IPS-NIHi7 (cell line): ENCODE measurements at regions not wholly inside any gene's neighbourhood (a gene's known extent, or its start where the extent isn't known, plus 50 kb on each side); places are given as distances from the start of the nearest gene placed in this dataset.

Source experiments
- DNase-seq: peaks from one replicate; pipeline ENCODE4 v3.0.0; 2012; ENCODE audit warnings: mixed read lengths; ENCODE audit errors: extremely low spot score

DNA sequence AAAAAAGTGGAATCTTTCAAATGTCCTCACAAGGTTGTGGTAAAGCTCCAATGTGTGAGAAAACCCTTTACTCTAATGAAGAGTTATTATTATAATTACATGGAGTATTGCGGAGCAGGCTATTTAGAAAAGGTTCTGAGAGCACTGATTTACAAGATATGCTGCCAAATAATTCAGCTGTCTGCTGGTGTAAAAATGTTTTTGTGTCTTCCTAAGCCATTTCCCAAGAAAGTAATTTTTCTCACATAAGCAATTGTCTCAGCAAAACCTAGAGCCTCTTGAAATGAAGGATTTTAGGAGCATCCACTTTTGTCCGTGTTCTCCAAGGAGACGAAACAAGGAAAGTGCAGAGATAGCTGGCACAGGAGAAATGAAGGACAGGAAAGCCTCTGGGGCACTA is 229.6 kb upstream of the STARD13 start:
- no peak for DNase-seq

DNA sequence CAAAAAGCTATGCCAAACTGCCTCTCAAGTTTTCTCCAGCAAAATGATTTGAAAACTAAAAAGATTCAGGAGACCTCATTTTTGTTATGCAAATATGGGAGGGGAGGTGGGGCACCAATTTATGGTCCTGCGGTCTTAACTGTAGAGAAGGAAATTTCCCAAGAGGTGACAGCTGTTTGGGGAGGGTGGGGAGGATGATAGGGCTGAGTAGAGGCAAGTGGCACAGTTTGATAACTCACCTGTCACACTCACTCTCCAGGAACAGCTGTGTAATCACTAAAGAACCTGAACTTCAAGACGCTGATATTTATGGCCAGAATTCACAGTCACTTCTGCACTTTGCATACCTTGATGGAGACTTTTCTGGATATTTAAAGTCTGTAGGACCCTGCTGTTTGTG is 232.9 kb upstream of the STARD13 start:
- DNase-seq = no peak

DNA sequence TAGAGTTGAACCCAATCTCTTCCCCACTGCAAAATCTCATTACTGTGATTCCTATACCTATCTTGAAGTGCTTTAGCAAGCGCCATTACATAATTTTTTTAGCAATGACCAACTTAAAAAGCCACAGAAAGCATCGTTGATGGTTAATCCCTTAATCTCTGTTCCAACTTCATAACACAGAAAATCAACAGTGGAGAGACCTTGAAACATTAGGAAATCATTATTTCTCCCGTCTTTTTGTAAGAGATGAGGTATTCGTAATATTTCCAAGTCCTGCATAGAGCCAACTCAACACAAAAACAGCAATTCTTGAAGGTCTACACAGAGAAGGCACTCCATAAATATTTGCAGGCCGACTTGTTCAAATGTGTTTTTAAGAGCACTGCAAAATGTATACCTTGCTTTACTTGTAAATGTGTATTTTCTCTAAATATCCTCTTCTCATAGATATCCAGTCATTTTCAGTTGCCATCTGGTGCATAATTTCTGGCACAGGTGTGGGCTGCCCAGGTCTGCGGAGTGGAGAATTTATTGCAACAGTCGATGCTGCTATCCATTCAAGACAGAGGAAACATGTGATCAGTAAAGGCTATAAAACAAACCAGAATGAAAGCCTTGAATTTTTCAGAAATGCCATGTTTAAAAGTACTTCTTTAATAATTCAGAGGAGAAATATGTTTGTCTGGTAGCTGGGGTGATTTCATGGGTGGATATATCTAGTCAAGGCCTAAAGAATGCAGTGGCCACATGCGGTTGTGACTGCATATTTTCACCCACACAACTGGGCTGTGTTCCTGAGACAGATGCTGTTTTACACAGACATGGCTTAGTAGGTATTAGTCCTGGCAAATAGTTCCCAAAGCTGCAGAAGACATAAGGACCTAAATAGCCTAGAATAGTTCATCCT is 234.3 kb upstream of the STARD13 start:
- DNase-seq = no peak

DNA sequence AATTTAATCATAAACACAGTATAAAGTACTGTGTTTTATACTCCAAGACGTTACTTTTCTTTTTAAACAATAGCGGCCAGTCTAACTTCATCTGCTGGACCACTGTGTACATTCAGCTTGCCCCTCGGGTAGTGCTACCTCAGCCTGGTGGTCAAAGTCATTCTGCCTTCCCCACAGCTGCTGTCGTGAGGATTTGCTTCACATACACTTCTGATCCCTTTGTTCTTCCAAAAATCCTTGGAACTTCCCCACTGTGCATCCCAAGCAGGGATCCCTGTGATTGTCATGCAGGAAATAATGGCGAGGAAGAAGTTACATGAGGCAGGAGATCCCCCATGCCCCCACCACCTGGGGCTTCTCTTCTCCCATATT is 234.9 kb upstream of the STARD13 start:
- no peak for DNase-seq

DNA sequence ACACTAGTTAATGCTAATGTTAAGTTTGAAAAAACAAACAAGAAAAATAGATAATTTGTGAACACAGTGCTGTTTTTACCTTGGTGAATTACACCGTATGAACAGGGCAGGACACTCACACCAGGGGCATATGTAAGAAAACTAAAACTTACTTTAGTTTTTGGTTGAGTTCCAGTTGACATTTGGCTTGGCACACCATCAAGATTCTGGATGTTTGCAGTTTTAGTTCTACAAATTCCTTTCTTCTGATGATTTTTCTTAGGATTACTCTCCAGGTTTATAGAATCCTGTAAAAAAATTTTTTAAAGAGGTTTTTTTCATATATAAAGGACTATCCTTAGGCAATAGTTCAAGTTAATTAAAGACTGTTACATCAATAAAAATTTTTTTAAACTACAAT is 238.5 kb upstream of the STARD13 start:
- no peak for DNase-seq

DNA sequence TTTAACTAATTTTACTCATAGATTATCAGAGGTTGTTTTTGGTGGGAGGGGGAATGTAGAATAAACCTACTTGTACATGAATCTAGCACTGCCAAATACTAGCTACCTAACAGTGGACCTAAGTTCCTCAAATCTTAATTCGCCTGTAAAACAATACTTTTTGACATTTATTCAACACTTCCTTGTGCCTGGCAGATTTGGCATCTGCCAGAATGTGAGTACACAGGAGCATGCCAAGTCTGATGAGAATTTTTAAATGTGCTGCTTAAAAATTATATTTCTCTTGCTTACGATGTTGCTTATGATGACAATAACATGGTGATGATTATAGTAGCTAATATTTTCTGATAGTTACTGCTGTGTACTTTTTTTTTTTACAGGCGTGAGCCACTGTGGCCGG is 240.2 kb upstream of the STARD13 start:
- DNase-seq = no peak

DNA sequence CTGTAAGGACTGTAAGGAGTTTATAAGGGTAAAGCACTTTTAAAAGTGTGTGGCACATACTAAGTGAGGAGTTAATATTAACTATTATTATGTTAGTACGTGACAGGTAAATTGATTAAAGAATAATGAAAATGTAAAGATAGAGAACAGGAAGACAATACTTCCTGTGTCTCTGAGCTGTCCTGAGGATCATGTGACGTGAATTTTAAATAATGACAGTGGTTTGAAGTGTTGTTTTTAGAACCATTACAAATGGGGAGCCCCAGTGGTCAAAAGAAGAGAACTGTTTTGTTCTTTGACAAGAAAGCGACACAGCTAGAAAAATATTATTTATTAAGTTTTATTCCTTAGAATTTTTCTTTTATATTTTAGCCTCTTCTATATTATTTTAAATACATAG is 241.2 kb upstream of the STARD13 start:
- no peak for DNase-seq

DNA sequence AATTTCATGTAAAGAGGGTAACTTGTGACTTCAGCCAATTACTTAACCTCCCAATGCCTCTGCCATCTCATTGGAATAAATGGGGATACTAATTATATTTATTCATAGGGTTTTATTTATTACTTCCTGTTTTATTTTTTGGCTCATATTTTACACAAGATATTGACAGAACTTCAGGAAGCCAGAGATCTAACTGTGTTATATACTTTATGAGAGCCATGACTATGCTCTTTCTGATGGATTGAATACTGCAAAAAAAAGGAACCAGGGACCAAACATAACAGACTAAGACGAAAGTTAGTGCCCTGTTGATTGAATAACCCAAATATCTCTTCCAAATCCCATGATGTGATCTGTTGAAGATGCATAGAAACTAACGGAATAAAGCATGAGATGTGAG is 243.3 kb upstream of the STARD13 start:
- DNase-seq = no peak

DNA sequence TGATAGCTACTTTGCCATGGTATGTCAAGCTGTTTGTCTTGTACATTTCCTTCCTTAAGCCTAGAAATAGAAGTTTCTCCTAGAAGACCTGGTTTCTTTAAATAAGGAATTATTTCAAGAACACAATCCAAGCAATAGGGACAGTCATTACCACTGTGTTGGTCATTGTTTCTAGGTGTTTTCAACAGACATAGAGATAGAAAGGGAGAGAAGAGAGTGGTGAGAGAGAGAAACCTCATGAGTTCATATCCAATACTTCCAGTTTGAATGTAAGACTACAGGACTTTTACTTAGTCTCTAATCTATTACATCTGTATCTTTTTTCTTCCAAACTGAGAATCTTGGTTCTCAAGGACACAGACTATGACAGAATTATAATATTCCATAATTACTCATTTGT is 245.9 kb upstream of the STARD13 start:
- no peak for DNase-seq

DNA sequence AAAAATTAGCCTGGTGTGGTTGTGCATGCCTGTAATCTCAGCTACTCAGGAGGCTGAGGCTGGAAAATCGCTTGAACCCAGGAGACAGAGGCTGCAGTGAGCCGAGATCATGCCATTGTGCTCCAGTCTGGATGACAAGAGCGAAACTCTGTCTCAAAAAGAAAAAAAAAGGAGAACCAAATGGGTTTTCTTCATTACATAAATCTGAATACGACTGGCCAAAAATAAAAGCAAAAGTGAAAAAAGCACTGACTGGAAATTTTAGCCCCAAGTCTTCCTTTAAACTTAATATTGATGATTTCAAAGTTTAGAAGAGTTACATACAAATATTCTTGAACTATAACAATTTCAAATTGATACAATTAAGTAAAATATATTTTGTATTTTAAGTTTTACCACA is 249.5 kb upstream of the STARD13 start:
- DNase-seq = no peak

DNA sequence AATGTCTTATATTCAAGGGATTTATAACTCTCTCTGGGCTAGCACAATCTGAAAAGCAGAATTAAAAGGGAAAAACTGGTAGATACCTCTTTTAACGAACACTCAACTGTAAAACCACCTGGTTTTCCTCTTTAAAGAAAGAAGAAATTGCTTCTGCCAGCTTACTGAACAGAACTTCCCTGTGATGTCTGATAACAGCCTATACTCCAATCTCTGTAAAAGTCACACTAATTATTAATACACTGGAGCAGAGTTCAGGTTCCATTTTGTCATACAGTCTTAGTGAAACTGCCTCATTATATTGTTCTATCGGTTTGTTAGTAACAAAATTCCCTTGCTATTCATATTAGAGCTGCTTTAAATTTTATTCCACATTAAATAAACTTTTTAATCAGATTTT is 251.0 kb upstream of the STARD13 start:
- no peak for DNase-seq

DNA sequence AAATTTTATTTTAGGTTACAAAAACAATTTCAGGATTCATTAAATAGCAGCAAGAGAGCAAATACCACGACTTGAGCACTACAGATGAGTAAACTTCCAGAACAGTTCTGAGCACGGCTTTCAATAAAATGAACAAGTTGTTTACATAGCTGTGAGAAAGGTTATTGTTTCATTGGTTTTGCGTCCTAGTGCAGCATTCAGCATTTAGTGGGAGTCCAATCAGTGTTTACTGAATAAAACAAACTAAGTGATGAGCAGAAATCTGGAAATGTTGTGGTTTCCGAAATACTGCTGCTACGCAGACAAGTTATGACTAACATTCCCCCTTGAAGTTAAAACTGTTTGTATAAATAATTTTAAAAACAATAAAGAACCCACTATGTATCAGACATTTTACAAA is 251.5 kb upstream of the STARD13 start:
- no peak for DNase-seq

DNA sequence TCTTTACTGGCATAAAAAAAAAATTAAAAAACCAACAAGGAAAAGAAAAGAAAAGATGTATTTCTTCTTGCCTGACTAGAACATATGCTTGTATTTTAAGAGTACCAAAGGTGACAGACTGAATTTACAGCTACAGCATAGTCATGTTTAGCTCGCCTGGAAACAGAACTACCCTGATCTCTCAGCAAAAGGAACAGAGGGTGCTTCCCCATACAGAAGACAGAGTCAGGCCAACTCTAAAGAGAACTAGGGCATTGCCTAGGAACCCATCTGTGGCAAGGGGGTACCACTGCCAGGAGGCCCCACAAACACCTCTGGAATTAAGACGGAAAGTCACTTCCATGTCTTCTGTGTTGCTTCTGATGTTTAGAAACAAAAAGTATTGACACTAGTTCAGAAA is 252.1 kb upstream of the STARD13 start:
- no peak for DNase-seq

DNA sequence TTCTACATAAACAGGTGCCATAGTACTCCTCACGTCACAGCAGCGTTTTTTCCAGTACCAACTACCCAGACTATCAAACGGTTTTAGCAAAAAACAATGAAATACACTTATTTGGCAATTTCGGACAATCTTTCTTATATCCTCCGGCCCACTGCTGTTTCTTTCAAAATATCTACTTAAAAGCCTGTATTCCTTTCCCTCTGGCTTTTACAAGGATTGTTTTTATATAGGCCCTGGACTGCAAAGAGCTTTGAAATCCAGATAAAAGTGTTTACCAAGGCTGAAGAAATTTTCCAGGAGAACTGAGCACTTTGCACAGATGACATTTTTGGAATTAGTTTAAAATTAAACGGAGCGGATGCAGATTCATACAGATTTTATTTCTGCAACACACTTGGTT is 255.9 kb upstream of the STARD13 start:
- no peak for DNase-seq

DNA sequence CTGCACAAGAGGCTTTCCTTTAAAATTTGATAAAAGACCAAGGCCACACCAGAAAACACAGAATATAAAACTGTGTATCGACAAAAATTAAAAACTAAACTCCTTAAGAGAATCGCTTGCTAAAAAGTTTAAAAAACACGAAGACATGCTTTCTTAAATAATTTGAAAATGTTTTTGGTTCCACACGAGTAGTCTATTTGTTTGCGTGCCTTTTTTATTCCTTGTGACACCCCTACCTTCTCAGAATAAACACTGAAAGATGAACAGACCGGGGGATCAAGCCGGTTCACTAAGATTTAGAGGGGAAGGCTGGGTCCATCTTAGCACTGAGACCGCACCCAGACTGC is 256.4 kb upstream of the STARD13 start:
- DNase-seq = no peak

DNA sequence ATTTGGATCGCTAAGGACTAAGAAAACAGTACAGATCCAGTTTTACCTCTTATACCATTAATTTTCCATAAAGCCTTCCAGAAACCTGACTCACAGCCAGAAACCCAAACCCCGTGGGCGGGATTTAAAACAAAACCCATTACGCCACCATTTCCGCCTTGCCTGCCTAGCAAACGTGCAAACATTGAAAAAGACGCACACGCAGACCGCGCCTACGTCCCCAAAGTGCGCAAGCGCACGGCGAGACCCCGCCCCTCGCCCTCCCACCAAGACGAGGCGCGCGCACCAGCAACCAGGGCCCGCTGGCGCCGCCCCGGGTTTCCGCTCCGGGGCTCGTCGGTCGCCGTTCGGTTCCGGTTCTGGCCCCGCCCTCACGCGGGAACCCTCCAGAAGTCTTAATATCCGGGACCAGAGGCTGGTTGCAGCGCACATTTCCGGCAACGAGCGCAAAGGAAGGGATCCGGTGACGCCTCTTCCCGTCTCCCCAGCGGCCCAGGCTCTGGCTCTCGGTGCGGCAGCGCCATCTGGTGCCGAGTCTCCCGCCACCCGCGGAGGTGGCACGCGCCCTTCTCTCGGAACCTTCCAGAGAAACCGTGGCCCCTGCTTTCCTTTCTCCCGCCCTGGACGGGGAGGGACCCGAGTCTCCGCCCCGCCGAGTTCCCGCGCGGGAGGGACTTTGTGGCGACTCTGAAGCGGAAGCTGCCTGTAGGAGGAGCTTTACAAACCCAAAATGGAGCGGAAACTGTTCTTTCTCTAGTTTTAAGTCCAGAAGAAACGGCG is 256.9 kb upstream of the STARD13 start:
- peak; percentile 89 for DNase-seq

DNA sequence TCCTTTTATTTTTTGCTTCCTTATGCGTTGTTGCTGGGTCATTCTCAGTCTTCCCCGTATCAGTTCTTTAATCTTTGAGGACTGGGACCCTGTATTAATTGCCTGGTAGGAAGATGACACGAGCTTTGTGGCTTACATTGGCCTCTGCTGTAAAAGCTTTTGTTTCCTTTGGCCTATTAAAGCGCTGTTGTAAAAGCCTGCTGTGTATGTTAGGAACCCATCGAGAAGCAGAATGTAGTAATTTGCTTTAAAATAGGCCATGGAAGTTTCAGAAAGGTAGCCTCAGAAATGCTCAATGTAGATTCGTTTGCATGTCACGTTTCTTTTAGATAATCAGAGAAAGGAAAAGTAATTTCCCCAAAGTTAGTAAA is 257.5 kb upstream of the STARD13 start:
- no peak for DNase-seq

DNA sequence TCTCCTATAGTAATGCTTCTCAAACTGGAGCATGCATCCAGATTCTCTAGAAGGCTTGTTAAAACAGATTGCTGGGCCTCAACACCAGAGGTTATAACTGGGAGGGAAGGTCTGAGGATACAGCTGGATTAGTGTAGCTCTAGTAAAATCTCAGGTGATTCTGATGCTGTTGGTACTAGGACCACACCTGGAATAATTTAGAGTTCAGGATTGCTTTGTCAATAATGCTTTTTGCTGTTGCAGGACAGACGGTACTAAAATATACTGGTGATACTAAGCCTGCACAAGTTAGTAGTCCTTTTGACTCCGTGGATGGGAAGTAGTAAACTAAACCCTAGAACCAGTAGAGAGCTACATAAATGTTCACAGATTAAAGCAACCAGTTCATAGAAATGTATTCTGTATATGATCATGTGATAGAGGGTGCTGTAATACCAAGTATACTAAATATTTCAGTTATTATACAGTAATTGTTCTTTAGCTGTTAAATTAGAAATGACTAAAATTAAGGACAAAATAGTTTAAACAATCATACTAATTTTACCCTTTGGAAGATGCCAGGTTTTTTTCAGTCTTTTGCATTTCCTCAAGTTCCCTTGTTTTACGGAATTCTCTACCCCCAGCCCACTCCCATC is 258.2 kb upstream of the STARD13 start:
- DNase-seq = no peak

DNA sequence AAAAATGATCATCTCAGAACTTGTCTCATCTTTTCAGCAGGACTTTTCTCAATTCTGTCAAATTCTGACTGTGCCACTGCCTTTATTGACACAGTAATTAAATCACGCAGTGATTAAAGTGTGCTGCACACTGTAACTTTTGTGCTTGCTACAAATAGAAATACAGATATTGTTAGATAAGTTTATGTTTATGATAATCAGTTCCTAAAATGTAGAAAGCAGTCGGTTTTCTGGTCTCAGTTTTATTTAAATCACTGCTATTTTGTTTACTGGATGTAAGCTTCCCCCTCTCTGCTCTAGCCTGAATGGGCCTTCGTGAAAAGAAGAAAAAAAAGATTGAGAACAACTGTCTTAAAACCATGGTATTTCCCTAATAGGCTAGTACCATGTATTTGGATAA is 258.8 kb upstream of the STARD13 start:
- no peak for DNase-seq

DNA sequence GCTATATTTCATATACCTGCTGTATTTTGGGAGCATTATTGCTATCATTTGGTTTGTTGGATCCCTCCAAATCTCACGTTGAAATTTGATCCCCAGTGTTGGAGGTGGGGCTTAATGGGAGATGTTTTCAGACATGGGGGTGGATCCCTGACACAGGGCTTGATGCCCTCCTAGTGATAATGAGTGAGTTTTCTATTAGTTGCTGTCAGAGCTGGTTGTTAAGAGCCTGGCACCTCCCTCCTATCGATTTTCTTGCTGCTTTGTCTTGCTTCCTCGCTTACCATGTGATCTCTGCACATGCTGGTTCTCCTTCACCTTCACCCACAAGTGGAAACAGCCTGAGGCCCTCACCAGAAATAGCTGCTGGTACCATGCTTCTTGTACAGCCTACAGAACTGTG is 259.9 kb upstream of the STARD13 start:
- DNase-seq = no peak

DNA sequence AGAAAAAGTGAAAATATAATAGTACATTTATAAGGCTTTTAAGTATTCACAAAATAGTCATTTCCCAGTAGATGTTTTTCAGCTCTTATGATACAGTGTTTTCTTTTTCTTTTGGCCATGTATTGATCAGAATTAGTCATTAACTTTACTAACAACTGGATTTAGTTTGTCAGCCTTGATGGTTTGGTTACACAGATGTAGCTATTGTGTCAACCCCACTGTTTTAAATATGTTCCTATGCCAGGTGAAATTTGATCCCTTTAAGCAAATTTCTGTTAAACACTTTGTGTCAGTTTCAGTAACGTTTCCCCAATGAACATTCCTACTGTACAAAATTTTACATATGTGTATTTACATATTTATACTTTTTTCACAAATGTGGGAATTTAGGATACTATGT is 261.5 kb upstream of the STARD13 start:
- no peak for DNase-seq

DNA sequence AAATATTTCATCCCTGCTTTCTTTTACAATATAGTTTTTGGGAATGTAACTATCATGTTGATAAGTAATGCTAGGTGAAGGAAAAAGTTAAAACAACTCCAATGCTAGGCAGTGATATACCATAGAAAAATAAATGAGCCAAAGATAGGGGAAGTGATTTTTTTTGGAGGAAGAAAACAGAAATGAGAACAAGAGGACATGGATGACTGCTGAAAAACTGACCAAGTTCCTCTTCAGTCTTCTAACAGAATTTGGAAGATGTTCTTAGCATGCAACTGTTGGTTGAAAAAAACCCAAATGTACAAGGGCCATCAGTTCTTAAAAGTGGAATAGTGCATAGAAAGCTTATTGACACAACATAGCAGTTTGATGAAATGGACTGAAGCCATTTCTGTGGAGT is 262.5 kb upstream of the STARD13 start:
- DNase-seq = no peak

DNA sequence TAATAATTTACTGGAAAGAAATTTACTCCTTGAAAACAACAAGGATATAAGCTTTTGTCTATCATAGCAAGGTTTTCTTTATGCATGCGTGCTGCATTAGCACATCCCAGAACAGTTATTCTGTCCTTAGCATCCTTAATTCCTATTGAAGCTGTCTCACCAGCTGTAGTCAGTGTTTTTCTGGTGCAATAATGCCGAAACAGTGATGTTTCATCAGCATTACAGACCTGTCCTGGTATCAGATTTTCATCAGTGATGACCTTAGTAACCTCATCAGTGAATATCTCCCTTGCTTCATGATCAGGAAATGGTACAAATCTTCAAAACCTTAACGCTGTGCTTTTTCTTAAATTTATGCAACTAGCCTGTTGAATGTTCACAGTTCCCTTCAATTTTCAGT is 264.7 kb upstream of the STARD13 start:
- no peak for DNase-seq
